PC-3 (cell line): ENCODE measurements at regions not wholly inside any gene's neighbourhood (a gene's known extent, or its start where the extent isn't known, plus 50 kb on each side); places are given as distances from the start of the nearest gene placed in this dataset.

Experiments used
- ATAC-seq: fragments of 200-7000 bp; cut with Tn5 transposase; 2 replicates; pipeline ENCODE4 v1.9.1; 2020; ENCODE audit warnings: mild to moderate bottlenecking, moderate library complexity
- BruUV-seq: library from RNA; stranded (reverse); fragments of 400-500 nt; replicated peaks from 2 replicates; lab custom pipeline; 2021; lab: Mats Ljungman, UMichigan
- CTCF ChIA-PET: fragments of 300-600 bp; sonication (Branson Sonifier 250); formaldehyde crosslinking; loops from one replicate; lab custom pipeline; 2022; ENCODE audit warnings: antibody characterized with exemption; lab: Charles Lee
- POLR2A ChIA-PET: fragments of 300-600 bp; sonication (Branson Sonifier 250); formaldehyde crosslinking; loops from one replicate; lab custom pipeline; 2022; ENCODE audit warnings: antibody characterized with exemption; ENCODE audit not compliant: unreplicated experiment; lab: Charles Lee
- DNase-seq: peaks from one replicate; pipeline ENCODE4 v3.0.0-alpha.2; 2015
- H2AFZ ChIP-seq: fragments of 300-600 bp; sonication (generic); 2 replicates; pipeline ENCODE4 v1.6.0; 2016; ENCODE audit warnings: antibody characterized with exemption, low read length
- H3F3A ChIP-seq: fragments of 300-600 bp; sonication (generic); one replicate; pipeline ENCODE4 v1.6.0; 2017; ENCODE audit warnings: antibody characterized with exemption, low read length, control low read depth, mild to moderate bottlenecking; ENCODE audit not compliant: unreplicated experiment
- H3K27ac ChIP-seq: fragments of 300-600 bp; sonication (generic); 2 replicates; pipeline ENCODE4 v1.5.1; 2016; ENCODE audit warnings: mild to moderate bottlenecking, low read length
- H3K27me3 ChIP-seq: fragments of 300-600 bp; sonication (generic); 2 replicates; pipeline ENCODE4 v1.6.1; 2016; ENCODE audit warnings: low read length, mixed read lengths
- H3K36me3 ChIP-seq: fragments of 300-600 bp; sonication (generic); 2 replicates; pipeline ENCODE4 v1.6.1; 2016; ENCODE audit warnings: low read depth, mixed run types, low read length, mixed read lengths
- H3K4me1 ChIP-seq: fragments of 300-600 bp; sonication (generic); 2 replicates; pipeline ENCODE4 v1.5.1; 2016; ENCODE audit warnings: low read length; ENCODE audit not compliant: insufficient read depth
- H3K4me2 ChIP-seq: fragments of 300-600 bp; sonication (generic); 2 replicates; pipeline ENCODE4 v1.6.0; 2016; ENCODE audit warnings: low read length
- H3K4me3 ChIP-seq: fragments of 300-600 bp; sonication (generic); 2 replicates; pipeline ENCODE4 v1.5.1; 2016; ENCODE audit warnings: mild to moderate bottlenecking, low read length, mixed read lengths
- H3K79me2 ChIP-seq: fragments of 300-600 bp; sonication (generic); 2 replicates; pipeline ENCODE4 v1.6.1; 2017; ENCODE audit warnings: low read length, mixed read lengths
- H3K9ac ChIP-seq: fragments of 300-600 bp; sonication (generic); 2 replicates; pipeline ENCODE4 v1.6.0; 2016; ENCODE audit warnings: mild to moderate bottlenecking, low read length
- H3K9me2 ChIP-seq: fragments of 300-600 bp; sonication (generic); replicated peaks from 2 replicates; pipeline ENCODE4 v1.6.1; 2016; ENCODE audit warnings: mixed run types, low read length, mixed read lengths
- H3K9me3 ChIP-seq: fragments of 300-600 bp; sonication (generic); 2 replicates; pipeline ENCODE4 v1.6.1; 2016; ENCODE audit warnings: low read length, mixed read lengths
- H4K20me1 ChIP-seq: fragments of 300-600 bp; sonication (generic); 2 replicates; pipeline ENCODE4 v1.6.1; 2016; ENCODE audit warnings: low read length, mixed read lengths
- EZH2 ChIP-seq: fragments of 300-600 bp; sonication (generic); IDR thresholded peaks from one replicate; pipeline ENCODE4 v1.6.1; 2017; ENCODE audit warnings: antibody characterized with exemption, mild to moderate bottlenecking, low read length; ENCODE audit not compliant: unreplicated experiment
- EZH2phosphoT487 ChIP-seq: fragments of 300-600 bp; sonication (generic); IDR thresholded peaks from 2 replicates; pipeline ENCODE4 v1.6.1; 2018; ENCODE audit warnings: mild to moderate bottlenecking, antibody characterized with exemption, low read length, borderline replicate concordance
- intact Hi-C: fragments of 100-400 bp; cut with micrococcal nuclease; formaldehyde crosslinking; loops from 2 replicates; pipeline ENCODE4 v1.9.0; 2023
- TF ChIP-seq, protein P1 (sequence below): fragments of 300-600 bp; sonication (generic); conservative IDR thresholded peaks from 2 replicates; pipeline ENCODE4 v1.5.1; 2017; ENCODE audit warnings: antibody characterized with exemption, low read depth, mild to moderate bottlenecking, low read length

DNA sequence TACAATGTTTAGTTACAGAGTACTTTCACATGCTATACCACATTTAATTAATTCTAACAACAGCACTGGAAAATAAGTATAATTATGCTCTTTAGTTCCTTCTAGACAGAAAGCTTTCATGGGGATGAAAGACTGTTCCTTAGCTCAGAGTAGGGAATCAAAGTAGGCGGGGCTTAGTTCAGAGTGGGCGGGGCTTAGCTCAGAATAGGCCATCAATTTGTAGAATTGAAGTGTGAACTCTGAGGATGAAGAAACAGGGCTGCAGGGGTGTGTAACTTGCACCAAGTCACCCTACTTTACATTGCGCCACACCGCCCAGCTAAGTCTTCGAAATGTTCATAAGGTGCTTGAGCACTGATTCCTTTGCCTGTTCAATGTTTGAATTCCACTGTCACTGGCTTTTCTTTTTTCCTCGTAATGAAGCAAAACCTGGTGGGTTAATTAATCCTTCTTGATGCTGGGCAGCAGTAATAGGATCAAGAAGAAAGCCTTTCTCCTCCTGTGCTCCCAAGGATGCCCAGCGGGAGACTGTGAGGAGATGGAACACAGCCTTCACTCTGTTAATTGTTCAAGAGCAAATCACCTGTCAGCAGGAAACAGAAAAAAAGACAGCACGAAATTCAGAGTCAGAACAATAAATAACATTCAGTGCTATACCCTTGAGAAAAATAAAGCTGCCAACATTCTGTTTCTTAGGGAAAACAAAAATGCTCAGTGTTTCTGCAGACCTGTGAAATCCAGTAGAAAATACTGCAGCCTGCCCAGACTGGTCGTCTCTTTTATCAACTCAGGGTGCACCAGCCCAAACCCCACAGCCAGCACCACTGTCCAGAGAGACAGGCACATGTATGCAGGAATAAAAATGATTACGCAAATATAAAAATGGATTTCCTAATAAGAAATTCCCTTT is 66.5 kb upstream of the CAMK1G start:
- H3K9me3 ChIP-seq, result no peaks in the 10 kb centered on the region
- H3K27ac ChIP-seq, result no peak overlapping the region
- no peaks in the 10 kb centered on the region for H4K20me1 ChIP-seq
- ChIA-PET POLR2A (no interaction called here), CTCF (no interaction called here)
- no peaks in the 10 kb centered on the region for H3K27me3 ChIP-seq
- no peak overlapping the region for H2AFZ ChIP-seq
- no peaks in the 10 kb centered on the region for H3K9me2 ChIP-seq
- H3F3A ChIP-seq, result no peaks in the 10 kb centered on the region
- H3K36me3 ChIP-seq, result no peaks in the 10 kb centered on the region
- intact Hi-C loops, result no loop called here
- no peaks in the 10 kb centered on the region for H3K79me2 ChIP-seq
- no TSS peak for BruUV-seq
- no peak overlapping the region for H3K4me3 ChIP-seq
- DNase-seq, result no peak
- H3K4me1 ChIP-seq, result no peaks in the 10 kb centered on the region
- no peak overlapping the region for H3K4me2 ChIP-seq
- no peak overlapping the region for H3K9ac ChIP-seq
- TF ChIP-seq EZH2phosphoT487 (no peak), EZH2 (no peak)
- TF ChIP-seq, protein P1, sequence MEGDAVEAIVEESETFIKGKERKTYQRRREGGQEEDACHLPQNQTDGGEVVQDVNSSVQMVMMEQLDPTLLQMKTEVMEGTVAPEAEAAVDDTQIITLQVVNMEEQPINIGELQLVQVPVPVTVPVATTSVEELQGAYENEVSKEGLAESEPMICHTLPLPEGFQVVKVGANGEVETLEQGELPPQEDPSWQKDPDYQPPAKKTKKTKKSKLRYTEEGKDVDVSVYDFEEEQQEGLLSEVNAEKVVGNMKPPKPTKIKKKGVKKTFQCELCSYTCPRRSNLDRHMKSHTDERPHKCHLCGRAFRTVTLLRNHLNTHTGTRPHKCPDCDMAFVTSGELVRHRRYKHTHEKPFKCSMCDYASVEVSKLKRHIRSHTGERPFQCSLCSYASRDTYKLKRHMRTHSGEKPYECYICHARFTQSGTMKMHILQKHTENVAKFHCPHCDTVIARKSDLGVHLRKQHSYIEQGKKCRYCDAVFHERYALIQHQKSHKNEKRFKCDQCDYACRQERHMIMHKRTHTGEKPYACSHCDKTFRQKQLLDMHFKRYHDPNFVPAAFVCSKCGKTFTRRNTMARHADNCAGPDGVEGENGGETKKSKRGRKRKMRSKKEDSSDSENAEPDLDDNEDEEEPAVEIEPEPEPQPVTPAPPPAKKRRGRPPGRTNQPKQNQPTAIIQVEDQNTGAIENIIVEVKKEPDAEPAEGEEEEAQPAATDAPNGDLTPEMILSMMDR, result no peak
- no peak for ATAC-seq

DNA sequence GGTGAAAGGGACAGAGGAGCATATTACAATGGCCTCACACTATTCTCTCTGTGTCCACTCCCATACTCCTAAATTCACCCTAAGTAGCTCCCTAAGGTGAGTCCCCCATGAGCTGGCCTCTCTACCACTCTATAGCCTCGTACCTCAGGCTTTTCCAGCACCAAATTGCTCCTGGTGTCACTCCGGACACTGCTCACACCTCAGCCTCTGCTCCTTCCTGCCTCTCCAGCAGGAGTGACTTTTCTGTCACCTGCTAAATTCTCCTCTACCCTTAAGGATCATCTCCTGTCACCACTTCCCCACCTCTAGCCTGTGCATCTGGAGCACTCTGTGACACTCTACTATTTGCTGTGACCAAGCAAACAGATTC is 65.8 kb upstream of the CAMK1G start:
- no peak for TF ChIP-seq EZH2phosphoT487
- TF ChIP-seq EZH2, result no peak
- TF ChIP-seq, protein P1, result no peak
- Histone ChIP-seq H3K4me3 (no peak overlapping the region), H3K27ac (no peak overlapping the region), H2AFZ (no peak overlapping the region), H3K9me3 (no peaks in the 10 kb centered on the region), H3K4me2 (no peak overlapping the region), H3K9me2 (no peaks in the 10 kb centered on the region), H3K79me2 (no peaks in the 10 kb centered on the region), H4K20me1 (no peaks in the 10 kb centered on the region), H3K4me1 (no peaks in the 10 kb centered on the region), H3K27me3 (no peaks in the 10 kb centered on the region), H3K9ac (no peak overlapping the region), H3K36me3 (no peaks in the 10 kb centered on the region), H3F3A (no peaks in the 10 kb centered on the region)
- intact Hi-C loops, result no loop called here
- ATAC-seq (no peak), DNase-seq (no peak)
- POLR2A ChIA-PET, result no interaction called here
- BruUV-seq, result no TSS peak
- CTCF ChIA-PET, result no interaction called here

DNA sequence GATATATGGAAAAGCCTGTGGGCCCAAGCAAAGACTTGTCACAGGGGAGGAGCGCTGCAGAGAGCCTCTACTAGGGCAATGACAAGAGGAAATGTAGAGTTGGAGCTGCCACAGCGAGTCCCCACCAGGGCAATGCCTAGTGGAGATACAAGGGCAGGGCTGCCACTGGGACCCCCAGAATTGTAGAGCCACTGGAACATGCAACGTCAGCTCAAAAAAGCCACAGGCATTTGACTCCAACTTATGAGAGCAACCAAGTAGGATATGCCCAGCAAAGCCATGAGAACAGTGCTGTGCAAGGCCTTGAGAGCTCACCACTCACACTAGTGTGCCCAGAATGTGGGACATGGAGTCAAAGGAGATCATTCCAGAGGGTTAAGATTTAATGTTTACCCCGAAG is 63.7 kb upstream of the CAMK1G start:
- H2AFZ ChIP-seq, result no peak overlapping the region
- H3K4me1 ChIP-seq, result no peaks in the 10 kb centered on the region
- H3K79me2 ChIP-seq, result no peaks in the 10 kb centered on the region
- ATAC-seq (no peak), DNase-seq (no peak)
- no TSS peak for BruUV-seq
- no peaks in the 10 kb centered on the region for H4K20me1 ChIP-seq
- no peaks in the 10 kb centered on the region for H3K9me2 ChIP-seq
- TF ChIP-seq EZH2phosphoT487, result no peak
- TF ChIP-seq, protein P1, result no peak
- TF ChIP-seq EZH2, result no peak
- no peak overlapping the region for H3K4me3 ChIP-seq
- H3K27ac ChIP-seq, result no peak overlapping the region
- H3F3A ChIP-seq, result no peaks in the 10 kb centered on the region
- no peaks in the 10 kb centered on the region for H3K36me3 ChIP-seq
- CTCF ChIA-PET, result no interaction called here
- no peaks in the 10 kb centered on the region for H3K27me3 ChIP-seq
- H3K9me3 ChIP-seq, result no peaks in the 10 kb centered on the region
- H3K4me2 ChIP-seq, result no peak overlapping the region
- intact Hi-C loops, result no loop called here
- no peak overlapping the region for H3K9ac ChIP-seq
- POLR2A ChIA-PET, result no interaction called here
